H1 (cell line): ENCODE measurements at regions not wholly inside any gene's neighbourhood (a gene's known extent, or its start where the extent isn't known, plus 50 kb on each side); places are given as distances from the start of the nearest gene placed in this dataset.

ENCODE experiments used
- POU5F1 ChIP-seq: IDR thresholded peaks from 2 replicates; pipeline ENCODE4 v1.6.1; 2011; ENCODE audit warnings: low read depth, mild to moderate bottlenecking, low read length, moderate library complexity
- TBP ChIP-seq: IDR thresholded peaks from 2 replicates; pipeline ENCODE4 v1.6.1; 2011; ENCODE audit warnings: low read depth, low read length, improper control_type of control experiment
- TF ChIP-seq, protein P1 (sequence below): fragments of 300-600 bp; sonication (generic); IDR thresholded peaks from 2 replicates; pipeline ENCODE4 v1.7.1; 2012; ENCODE audit warnings: low read length, moderate library complexity, mild to moderate bottlenecking, inconsistent platforms; ENCODE audit not compliant: insufficient replicate concordance

DNA sequence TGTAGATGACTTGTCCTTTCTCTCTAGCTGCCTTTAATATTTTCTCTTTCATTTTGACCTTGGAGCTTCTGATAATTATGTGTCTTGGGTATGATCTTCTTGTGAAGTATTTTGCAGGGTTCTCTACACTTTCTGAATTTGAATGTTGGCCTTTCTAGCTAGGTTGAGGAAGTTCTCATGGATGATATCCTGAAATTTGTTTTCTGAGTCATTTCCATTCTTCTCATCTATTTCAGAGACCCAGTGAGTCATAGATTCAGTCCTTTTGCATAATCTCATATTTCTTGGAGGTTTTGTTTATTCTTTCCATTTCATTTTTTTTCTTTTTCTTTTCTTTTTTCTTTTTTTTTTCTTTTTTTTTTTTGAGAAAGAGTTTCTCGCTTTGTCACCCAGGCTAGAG lies 585.7 kb upstream of the PABPC4L start (continued):
- TF ChIP-seq, protein P1, sequence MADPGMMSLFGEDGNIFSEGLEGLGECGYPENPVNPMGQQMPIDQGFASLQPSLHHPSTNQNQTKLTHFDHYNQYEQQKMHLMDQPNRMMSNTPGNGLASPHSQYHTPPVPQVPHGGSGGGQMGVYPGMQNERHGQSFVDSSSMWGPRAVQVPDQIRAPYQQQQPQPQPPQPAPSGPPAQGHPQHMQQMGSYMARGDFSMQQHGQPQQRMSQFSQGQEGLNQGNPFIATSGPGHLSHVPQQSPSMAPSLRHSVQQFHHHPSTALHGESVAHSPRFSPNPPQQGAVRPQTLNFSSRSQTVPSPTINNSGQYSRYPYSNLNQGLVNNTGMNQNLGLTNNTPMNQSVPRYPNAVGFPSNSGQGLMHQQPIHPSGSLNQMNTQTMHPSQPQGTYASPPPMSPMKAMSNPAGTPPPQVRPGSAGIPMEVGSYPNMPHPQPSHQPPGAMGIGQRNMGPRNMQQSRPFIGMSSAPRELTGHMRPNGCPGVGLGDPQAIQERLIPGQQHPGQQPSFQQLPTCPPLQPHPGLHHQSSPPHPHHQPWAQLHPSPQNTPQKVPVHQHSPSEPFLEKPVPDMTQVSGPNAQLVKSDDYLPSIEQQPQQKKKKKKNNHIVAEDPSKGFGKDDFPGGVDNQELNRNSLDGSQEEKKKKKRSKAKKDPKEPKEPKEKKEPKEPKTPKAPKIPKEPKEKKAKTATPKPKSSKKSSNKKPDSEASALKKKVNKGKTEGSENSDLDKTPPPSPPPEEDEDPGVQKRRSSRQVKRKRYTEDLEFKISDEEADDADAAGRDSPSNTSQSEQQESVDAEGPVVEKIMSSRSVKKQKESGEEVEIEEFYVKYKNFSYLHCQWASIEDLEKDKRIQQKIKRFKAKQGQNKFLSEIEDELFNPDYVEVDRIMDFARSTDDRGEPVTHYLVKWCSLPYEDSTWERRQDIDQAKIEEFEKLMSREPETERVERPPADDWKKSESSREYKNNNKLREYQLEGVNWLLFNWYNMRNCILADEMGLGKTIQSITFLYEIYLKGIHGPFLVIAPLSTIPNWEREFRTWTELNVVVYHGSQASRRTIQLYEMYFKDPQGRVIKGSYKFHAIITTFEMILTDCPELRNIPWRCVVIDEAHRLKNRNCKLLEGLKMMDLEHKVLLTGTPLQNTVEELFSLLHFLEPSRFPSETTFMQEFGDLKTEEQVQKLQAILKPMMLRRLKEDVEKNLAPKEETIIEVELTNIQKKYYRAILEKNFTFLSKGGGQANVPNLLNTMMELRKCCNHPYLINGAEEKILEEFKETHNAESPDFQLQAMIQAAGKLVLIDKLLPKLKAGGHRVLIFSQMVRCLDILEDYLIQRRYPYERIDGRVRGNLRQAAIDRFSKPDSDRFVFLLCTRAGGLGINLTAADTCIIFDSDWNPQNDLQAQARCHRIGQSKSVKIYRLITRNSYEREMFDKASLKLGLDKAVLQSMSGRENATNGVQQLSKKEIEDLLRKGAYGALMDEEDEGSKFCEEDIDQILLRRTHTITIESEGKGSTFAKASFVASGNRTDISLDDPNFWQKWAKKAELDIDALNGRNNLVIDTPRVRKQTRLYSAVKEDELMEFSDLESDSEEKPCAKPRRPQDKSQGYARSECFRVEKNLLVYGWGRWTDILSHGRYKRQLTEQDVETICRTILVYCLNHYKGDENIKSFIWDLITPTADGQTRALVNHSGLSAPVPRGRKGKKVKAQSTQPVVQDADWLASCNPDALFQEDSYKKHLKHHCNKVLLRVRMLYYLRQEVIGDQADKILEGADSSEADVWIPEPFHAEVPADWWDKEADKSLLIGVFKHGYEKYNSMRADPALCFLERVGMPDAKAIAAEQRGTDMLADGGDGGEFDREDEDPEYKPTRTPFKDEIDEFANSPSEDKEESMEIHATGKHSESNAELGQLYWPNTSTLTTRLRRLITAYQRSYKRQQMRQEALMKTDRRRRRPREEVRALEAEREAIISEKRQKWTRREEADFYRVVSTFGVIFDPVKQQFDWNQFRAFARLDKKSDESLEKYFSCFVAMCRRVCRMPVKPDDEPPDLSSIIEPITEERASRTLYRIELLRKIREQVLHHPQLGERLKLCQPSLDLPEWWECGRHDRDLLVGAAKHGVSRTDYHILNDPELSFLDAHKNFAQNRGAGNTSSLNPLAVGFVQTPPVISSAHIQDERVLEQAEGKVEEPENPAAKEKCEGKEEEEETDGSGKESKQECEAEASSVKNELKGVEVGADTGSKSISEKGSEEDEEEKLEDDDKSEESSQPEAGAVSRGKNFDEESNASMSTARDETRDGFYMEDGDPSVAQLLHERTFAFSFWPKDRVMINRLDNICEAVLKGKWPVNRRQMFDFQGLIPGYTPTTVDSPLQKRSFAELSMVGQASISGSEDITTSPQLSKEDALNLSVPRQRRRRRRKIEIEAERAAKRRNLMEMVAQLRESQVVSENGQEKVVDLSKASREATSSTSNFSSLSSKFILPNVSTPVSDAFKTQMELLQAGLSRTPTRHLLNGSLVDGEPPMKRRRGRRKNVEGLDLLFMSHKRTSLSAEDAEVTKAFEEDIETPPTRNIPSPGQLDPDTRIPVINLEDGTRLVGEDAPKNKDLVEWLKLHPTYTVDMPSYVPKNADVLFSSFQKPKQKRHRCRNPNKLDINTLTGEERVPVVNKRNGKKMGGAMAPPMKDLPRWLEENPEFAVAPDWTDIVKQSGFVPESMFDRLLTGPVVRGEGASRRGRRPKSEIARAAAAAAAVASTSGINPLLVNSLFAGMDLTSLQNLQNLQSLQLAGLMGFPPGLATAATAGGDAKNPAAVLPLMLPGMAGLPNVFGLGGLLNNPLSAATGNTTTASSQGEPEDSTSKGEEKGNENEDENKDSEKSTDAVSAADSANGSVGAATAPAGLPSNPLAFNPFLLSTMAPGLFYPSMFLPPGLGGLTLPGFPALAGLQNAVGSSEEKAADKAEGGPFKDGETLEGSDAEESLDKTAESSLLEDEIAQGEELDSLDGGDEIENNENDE = no peak
- TF ChIP-seq TBP (no peak), POU5F1 (no peak)
